ENCODE measurements at regions not wholly inside any gene's neighbourhood (a gene's known extent, or its start where the extent isn't known, plus 50 kb on each side); places are given as distances from the start of the nearest gene placed in this dataset.
"Not testable (repeated sequence)": the region's sequence is repeated elsewhere in the genome, so short reads cannot be mapped to it uniquely, and the experiment has no call there.

- no peak for DNase-seq (ENCODE audit: low spot score)
Measured at GRCh38 chr6:6978731-6979130, 129.0 kb upstream of the RREB1 start.

GRCh38 chr6:6980999-6981597 is 126.7 kb upstream of the RREB1 start:
- DNase-seq (ENCODE audit: low spot score): no peak

DNA sequence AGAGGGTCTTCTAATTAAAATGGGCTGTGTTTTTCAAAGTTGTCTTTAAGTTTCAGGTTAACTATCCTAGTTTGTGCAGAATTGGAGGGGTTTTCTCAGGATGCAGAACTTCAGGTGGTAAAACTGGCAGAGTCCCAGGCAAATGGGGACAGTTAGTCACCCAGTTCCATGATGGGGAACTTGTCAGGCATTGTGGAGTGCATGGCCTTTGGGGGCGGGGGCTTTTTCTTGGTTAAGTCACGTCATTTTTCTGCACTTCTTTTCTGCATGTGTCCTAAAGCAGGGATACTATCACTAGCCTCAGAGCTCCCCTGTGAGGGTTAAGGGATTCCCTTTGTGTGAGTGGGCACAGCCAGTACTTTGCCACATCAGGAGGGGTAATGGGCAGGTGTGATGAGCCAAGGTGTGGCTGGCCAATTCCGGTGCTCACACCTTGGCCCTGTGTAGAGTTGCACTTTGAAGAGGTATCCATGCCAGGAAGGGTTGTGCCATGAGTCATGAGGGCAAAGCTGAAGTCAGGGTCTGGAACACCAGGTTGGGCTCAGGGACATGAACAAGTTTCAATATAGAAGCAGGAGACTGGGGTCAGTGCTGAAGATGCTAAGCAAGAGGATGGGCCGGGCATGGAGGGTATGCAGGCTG is 126.0 kb upstream of the RREB1 start:
- DNase-seq (ENCODE audit: low spot score): no peak

DNA sequence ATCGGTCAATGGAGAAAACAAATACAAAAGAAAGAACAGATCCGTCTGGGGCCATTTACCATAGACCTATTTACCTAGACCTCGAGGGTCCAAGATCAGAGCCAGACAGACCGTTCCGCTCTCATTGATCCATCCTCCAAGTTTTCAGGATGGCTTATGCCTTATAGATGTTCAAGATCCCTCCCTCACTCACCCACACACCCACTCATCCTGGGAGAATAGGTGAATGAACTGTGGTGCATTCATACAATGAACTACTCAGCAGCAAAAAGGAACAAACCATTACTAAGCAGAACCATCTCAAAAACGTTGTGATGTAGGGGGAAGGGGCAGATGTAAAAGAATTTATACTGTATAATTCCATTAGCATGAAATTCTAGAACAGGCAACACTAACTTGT is 125.1 kb upstream of the RREB1 start:
- DNase-seq (ENCODE audit: low spot score): no peak

- no peak for DNase-seq (ENCODE audit: low spot score)
Measured at GRCh38 chr6:6984585-6985366, 123.0 kb upstream of the RREB1 start.

DNA sequence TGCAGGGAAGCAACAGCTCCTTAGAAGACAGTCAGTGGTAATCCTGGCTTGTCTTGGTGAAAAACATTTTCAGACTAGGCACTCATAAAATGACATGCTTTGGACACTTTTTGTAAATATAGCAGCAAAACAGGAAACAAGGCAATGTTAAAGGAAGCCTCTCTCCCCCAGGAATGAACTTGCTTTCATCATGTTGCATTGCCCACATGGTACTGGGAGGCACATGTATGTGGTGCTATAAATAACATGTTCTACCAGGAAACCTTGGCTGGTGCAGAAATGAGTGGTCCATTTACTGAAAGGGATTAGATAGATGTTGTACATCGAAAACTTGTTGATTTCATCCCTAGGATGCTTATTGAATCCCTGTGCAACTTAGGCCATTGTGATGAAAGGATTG is 121.4 kb upstream of the RREB1 start:
- no peak for DNase-seq (ENCODE audit: low spot score)

- DNase-seq (ENCODE audit: low spot score): no peak
Measured at GRCh38 chr6:6987749-6988148, 120.0 kb upstream of the RREB1 start.

- DNase-seq (ENCODE audit: low spot score): not testable (repeated sequence)
Measured at GRCh38 chr6:6990059-6990458, 117.7 kb upstream of the RREB1 start.

DNA sequence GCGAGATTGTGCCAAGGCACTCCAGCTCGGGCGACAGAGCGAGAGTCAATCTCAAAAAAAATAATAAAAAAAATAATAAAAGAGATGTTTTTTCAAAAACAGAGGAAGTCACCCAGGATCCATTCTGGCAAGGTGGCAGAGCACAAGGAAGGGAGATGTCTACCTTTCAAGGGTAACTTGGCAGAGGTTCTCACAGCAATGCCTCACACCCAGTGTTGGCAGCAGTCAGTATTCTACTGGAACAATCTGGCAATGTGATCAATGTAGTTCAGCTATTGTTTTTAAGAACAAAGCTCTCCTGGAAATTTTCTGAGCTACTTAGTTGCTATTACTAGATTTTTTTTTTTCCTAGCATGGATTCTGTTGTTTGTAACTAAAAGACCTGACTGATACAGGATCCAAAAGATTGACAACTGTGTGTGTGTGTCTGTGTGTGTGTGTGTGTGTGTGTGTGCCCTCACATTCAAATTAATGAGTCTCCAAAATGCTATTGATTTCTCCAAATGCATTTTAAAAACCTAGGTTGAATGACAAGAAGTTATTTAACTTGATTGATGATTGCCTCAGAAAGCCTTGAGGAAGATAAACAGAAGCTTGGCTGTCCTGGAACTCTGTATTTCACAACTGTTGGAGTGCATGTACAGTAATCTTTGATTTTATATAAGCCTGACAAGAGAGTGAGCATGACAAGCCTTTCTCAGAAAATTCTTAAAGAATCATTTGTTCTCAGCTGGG is 114.1 kb upstream of the RREB1 start:
- DNase-seq (ENCODE audit: low spot score): no peak

- DNase-seq (ENCODE audit: low spot score): no peak
Measured at GRCh38 chr6:6994796-6995195, 113.0 kb upstream of the RREB1 start.

- DNase-seq (ENCODE audit: low spot score): no peak
Measured at GRCh38 chr6:6995328-6995727, 112.4 kb upstream of the RREB1 start.

DNA sequence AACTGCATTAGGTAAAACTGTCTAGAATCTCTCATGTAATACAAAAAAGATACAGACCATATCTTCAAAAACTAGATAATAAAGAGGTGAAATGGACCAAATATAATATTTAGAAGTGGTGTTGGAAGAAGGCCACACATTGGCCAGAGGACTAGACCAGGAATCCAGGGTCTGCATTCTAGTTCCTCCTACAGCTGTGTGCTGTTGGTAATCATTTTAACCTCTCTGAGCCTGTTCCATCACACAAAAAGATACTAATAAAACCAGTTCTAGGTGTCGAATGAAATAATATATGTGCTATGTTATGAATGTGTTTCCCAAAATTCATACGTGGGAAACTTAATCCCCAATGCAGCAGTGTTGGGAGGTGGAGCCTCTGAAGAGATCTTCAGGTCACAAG is 111.6 kb upstream of the RREB1 start:
- DNase-seq (ENCODE audit: low spot score): no peak

DNA sequence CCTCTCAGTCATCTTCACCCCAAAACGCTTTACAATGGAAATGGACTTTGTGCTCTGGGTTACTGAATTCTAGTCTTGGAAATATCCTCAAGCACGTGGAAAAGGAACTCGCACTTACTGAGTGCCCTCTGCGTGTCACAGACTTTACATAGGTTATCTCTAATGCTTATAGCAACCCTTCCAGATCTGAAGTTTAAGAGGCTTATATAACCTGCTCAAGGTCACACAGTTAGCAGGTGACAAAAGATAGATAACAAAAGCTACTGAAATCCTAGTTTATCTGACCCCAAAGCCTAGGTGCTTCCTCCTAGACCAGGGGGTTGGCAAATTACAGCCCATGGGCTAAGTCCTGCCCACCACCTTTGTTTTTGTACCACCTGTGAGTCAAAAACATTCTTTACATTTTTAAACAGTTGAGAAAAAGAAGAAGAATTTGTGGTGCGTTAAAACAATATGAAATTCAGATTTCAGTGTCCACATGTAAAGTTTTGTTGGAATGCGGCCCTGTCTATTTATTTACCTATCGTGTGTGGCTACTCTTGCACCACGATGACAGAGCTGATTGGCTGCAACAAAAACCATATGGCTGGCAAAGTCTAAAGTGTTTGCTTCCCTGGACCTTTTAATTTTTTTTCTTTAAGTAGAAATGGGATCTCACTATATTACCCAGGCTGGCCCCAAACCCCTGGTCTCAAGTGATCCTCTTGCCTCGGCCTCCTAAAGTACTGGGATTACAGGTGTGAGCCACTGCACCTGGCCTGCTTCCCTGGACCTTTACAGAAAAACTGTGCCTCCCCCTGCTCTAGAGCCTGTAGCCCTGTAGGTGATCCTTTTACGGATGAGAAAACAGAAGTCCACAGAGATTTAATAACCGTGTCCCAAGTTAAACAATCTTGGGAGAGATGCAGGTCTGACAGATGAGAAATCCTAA is 110.2 kb upstream of the RREB1 start:
- no peak for DNase-seq (ENCODE audit: low spot score)

DNA sequence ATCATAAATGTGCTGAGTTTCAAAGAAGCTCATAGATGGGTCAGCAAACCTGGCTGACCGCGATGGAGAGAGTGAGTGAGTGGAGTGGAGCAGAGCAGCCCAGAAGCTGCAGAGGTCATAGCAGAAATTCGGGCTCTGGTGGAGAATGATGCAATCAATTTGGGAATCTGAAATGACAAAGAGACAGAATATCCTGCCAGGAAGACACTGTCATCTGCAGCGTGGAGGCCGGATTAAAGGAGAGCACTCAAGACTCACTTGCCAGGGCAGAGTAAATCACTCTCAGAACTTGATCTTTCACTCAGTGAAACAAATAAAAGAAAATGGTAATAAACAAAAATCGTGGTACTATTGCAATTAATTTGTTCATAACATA is 109.6 kb upstream of the RREB1 start:
- no peak for DNase-seq (ENCODE audit: low spot score)

- DNase-seq (ENCODE audit: low spot score): no peak
Measured at GRCh38 chr6:7000825-7001777, 106.7 kb upstream of the RREB1 start.

DNA sequence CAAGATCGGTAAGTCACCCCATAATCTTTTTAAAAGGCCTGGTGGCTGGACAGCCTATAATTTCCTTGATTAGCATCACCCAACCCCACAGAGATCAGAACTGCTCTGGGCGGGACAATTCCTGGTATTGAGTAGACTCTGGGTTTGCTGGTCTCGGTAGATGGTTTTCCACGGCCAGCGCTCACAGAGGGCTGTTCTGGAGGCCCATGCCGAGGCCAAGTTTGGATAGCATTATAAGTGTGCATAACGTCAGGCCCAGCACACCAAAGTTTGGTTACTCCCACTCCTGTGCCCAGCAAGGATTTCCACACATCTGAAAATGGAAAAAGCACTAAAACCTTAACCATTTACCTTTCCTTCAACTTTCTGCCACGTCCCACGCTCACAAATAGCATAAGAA is 104.7 kb upstream of the RREB1 start:
- DNase-seq (ENCODE audit: low spot score): no peak

- no peak for DNase-seq (ENCODE audit: low spot score)
Measured at GRCh38 chr6:7004581-7005297, 103.0 kb upstream of the RREB1 start.

DNA sequence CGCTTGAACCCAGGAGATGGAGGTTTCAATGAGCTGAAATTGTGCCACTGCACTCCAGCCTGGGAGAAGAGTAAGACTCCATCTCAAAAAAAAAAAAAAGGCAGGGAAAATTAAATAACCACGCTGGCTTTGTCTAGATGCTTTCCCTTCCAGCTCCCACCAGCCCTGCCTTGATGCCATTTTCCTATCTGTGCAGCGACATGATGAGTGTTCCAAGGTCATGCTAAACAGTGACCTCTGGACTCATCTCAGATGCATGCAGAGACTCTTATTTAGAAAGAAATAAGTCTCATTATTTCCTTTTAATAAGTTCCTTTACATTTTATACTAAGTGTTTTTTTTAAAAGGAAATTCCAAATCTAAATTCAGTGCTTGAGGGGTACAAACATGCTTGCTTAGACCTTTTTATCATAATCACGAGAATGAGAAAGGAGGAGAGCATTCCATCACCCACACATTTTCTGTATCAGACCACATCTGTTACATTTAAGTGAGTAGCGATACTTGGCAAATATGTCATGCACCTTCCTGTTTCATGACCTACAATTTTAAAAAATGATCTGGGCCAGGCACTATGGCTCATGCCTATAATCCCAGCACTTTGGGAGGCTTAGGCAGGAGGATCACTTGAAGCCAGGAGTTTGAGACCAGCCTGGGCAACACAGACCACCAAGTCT is 101.1 kb upstream of the RREB1 start:
- DNase-seq (ENCODE audit: low spot score): no peak

DNA sequence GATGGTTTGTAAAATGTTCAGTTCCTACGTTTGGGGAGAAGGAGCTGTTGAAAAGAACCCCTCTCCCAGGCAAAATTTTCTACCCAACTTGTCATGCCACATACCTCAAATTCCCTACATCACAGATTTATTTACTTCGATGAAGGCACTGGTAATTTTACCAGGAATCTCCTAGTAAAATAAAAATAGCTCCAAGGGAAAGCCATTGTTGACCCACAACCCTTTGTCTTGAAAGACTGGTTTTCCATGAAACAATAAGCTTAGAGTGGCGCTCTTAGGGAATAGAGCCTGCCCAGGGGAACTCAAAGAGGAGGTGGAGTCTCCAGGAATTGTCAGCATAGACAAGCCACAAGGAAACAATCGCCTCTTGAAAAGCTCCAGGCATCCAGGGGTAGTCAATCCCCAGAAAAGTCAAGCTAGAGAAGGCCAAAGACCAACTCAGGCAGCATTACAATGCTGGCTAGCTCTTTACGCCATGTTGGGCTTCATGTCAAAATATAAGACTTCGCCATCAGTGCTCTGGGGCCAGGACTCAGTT is 99.2 kb upstream of the RREB1 start:
- DNase-seq (ENCODE audit: low spot score): no peak
